ENCODE measurements at regions not wholly inside any gene's neighbourhood (a gene's known extent, or its start where the extent isn't known, plus 50 kb on each side); places are given as distances from the start of the nearest gene placed in this dataset.

- no peak for DNase-seq
These were observed 496.7 kb downstream of the SH2D4B start for GRCh38 chr10:81034383-81034782.

GRCh38 chr10:81036257-81036656 lies 498.6 kb downstream of the SH2D4B start:
- DNase-seq = no peak

GRCh38 chr10:81040031-81040430 lies 502.3 kb downstream of the SH2D4B start:
- no peak for DNase-seq

GRCh38 chr10:81040940-81041339 lies 503.2 kb downstream of the SH2D4B start:
- no peak for DNase-seq

GRCh38 chr10:81042647-81043046 lies 504.9 kb downstream of the SH2D4B start:
- DNase-seq = no peak

GRCh38 chr10:81065474-81065873 lies 527.8 kb downstream of the SH2D4B start:
- no peak for DNase-seq

GRCh38 chr10:81068460-81068859 lies 530.8 kb downstream of the SH2D4B start:
- DNase-seq = no peak

DNA sequence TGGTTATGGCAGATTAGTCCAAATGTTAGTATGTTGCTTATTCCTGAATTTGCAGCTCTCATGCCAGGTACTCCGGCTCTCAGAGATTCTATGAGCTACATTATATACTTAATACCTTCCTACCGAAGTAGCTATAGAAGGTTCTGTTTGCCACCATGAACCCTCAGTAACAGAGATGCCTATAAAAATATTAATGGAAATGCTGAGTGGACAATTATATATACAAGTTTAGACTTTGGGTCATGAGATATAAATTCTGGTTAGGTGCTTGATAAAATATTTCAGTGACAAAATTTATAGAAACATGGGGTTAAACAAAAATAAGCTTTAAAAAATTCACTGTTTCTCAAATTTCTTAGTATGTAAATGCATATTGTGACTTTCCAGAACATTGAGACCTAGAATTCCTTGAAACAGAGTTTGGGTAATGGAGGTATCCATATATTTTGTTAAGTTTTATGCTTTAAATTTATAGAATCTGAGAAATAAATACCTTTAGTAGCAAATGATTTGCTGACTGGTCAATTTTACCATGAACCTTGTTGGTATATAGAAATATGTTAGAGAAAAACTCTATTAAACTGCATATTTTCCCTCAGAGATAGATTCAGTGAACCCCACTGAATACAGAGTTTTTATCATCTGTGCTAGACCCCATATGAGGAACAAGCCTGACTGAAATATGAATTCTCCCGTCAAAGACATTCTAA lies 533.5 kb downstream of the SH2D4B start:
- DNase-seq = no peak

DNA sequence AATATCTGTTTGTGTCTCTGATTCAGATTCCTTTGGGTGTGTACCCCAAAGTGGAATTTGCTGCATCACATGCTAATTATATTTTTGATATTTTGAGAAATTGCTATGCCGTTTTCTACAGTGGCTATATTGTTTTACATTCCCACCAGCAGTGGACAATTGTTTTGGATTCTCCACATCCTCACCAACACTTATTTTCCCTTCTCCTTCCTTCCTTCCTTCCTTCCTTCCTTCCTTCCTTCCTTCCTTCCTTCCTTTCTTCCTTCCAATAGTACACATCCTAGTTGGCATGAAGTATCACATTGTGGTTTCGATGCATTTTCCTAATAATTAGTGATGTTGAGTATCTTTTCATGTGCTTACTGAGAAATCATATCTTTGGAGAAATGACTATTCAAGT lies 535.5 kb downstream of the SH2D4B start:
- no peak for DNase-seq

GRCh38 chr10:81081887-81082620 lies 544.4 kb downstream of the SH2D4B start:
- DNase-seq = no peak

DNA sequence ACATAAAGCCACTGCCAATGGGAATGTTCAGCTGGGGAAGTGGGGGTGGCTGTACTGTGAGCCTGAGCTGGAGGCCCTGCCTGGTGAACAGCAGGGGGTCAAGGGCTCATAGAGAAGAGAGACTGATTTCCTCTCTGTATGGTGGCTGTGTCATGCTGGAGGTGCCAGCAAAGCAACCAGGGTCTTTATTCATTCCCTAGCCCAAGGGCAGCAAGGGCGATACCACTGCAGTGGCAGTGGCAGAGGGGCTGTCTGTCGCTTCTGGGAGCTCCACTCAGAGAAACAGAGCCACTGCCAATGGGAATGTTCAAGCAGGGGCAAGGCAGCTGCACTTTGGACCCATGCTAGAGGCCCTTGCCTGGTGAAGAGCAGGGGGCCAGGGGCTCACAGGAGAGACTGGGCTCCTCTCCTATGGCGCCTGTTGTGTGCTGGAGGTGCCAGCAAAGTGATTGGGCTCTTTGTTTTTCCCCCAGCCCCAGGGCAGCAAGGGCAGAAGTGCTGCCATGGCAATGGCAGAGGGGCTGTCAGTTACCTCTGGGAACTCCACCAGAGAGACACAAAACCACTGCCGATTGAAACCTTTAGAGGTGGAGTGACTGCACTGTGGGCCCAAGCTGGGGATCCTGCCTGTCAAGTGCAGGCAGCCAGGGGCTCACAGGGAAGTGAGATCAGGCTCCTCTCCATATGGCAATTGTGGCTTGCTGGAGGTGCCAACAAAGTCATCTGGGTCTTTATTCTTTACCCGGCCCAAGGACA lies 545.1 kb downstream of the SH2D4B start:
- no peak for DNase-seq

DNA sequence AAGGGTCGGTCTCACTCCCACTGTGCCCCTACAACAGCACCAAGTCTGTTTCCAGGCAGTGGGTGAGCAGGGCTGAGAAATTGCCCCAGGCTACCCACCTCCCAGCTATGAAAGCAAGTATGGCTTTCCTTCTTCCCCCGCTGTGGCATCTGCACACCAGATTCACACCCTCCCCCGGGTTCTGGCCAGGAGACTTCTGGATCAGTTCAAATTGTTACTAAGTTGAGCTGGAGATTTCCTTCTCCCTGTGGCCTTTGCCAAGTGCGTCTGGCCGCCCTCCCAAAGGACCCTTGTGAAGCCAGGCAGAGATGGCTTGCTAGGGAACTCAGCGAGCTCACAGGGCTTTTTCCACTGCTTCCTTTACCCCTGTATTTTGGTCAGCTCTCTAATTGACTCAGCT lies 555.4 kb downstream of the SH2D4B start:
- no peak for DNase-seq

DNA sequence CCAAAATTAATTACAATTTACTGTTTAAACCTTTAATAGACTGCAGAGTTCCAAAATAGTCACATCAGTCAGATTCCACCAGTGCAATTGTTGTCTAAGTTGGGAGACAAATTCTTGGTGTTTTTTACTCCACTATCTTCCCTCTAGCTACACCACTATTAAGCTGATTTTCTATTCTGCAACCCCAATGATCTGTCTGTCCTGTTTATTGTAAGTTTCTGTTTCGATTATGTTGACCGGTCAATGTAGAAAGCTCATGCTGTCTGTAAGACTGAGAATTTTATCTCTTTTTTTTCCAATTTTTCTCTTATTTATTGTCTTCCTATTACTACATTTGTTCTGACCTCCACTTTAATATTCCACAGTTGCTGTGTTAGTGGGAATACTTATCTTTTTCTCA lies 557.5 kb downstream of the SH2D4B start:
- no peak for DNase-seq

DNA sequence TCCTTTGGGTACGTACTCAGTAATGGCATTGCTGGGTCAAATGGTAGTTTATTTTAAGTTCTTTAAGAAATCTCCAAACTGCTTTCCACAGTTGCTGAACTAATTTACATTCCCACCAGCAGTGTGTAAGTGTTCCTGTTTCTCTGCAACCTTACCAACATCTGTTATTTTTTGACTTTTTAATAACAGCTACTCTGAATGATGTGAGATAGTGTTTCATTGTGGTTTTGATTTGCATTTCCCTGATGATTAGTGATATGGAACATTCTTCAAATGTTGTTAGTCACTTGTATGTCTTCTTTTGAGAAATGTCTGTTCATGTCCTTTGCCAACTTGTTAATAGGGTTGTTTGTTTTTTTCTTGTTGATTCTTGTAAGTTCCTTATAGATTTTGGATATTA lies 558.9 kb downstream of the SH2D4B start:
- no peak for DNase-seq

DNA sequence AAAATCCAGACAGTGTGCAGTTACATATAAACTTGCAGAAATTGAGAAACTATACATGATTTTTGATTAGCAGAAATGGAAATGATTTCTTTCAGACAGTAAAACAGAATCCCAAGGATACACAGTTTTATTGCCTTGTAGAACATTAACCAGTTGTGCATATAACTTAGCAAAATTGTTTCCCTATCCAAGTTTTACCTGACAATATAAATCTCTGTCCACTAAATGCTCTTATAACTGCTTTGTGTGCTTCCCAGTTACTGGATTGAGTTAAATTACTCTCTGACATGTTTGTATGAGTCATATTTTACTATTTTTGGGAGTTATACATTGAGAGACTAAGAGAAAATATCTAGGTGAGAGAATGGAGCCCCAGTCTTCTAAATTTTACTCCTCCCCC lies 563.4 kb downstream of the SH2D4B start:
- no peak for DNase-seq

DNA sequence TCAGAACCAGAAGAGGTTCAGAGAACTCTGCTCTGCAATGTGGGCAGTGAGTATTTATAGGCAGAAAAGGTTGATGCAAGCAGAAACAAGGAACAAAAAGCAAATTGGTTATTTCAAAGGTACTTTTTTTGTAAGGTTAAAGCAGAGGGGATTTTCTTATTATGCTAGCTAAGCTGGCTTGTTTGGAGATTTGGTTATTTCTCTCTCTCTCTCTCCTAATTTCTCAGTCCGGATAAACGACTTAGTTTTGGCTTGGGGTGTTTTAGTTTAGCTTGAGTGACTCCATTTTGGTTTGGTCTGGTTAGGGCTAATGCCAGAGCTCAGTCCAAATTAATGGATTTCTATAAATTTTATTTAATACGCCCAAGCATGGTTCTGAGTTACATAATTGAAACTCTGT lies 566.8 kb downstream of the SH2D4B start:
- DNase-seq = no peak

DNA sequence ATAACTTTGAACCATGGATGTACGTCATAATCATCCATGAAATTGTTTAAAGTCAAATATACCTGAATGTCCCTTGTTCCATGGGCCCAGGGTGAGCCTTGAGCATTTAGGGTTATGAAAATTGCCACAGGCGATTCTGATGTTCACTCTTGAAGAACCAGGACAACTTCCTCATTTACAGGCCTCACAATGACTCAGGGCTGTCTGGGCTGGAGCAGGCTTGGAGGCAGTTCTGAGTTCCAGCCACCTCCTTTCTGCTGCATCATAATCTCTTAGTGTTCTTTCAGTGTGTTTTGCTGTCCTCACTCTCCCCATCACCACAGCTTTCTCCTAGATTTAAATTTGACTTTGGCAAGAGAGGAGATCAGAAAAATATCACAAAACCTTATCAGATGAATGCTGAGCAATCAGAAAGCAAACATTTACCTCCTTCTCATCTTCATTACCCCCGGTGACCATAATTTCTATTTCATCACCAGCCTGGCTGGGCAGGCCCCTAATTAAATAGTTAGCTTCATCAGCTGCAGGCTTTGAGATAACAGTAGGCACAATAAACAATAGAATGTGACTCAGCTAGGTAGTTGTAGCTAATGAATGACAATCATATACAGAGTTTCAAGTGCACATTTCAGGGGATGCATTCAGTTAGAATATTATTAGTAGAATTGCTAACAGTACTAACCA lies 571.0 kb downstream of the SH2D4B start:
- no peak for DNase-seq

DNA sequence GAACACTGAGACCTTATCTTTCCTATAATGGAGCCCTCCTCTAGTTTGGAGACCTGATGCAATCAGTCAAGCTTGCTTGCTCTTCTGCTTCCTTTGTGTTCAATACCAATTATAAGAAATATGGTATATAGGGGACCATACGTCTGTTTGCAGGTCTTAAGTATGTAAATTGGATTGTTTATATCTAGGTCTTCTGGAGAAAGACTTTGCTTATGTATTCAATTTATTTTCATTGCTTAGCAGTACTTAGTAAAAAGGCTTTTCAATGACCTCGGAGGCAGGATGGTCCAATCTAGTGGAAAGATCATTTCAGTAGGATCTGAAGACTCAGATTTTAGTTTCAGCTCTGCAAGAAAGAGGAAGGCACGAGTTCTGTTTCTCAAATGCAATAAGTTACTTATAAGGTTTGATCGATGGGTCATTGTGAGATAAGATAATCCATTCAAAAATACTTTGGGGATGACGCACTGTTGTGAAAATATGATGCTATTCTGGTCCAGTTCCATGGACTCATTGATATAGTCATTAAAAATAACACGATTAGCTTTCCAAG lies 571.6 kb downstream of the SH2D4B start:
- DNase-seq = no peak

DNA sequence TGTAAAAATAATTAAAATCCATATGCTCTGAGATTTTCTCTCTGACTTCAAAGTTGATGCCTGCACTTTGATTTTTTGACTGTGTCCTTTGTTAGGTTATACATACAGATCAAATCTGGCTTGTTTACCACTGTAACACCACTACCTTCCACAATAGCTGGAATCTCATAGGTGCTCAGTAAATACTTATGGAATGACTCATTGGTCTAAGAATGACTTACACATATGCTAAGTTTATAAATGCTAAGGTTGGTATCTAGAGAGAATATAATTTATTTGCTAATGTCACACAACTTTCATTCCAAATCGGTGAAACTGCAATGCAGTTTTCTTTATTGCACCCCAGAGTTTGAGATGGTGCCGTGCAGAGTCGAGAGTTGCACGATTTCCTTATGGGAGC lies 578.5 kb downstream of the SH2D4B start:
- no peak for DNase-seq

GRCh38 chr10:81116990-81117389 lies 579.3 kb downstream of the SH2D4B start:
- DNase-seq = no peak

- DNase-seq = no peak
These were observed 590.2 kb downstream of the SH2D4B start for GRCh38 chr10:81127931-81128330.

GRCh38 chr10:81130014-81130413 lies 592.3 kb downstream of the SH2D4B start:
- DNase-seq = no peak

DNA sequence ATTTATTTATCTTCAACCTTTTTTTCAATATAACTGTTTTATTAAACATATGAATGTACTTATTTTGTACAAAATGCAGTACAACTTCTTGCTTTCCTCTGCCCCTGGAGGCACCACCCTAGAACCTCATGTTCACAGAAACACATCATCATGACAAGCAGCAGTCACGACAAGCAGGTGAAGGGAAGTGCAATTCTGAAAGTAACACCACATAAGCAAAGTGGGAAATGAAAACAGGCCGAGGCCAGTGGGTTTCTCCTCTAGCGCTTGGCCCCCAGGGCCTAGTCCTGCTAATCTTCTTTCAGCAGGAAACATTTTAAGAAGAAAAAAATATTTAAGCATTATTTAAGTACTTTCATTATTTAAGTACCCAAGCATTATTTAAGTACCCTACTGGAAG lies 598.1 kb downstream of the SH2D4B start:
- no peak for DNase-seq

Data from KG1 (cell line).